ENCODE measurements at regions not wholly inside any gene's neighbourhood (a gene's known extent, or its start where the extent isn't known, plus 50 kb on each side); places are given as distances from the start of the nearest gene placed in this dataset.
A peak's percentile ranks its signal among the peaks of the same experiment; 100 is the strongest.

DNA sequence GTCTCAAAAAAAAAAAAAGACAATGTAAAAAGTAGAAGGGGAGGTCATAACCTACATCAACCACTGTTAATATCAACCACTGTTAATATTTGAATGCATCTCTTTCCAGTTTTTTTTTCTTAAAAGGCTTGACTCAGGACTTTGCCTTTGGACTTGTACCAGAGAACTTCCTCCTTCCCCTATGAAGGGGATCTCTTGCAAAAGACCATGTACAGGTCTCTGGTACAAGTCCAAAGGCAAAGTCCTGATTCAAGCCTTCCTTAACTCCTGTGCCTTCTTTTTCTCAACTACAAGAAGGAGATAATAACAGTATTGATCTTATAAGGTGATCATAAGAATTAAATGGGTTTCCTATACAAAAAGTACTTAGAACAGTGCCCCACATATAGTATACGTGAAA, 563.5 kb downstream of the BUD13 start:
- Histone ChIP-seq H3K27ac (ENCODE audit: low read depth, low read length) (no peak overlapping the region), H3K9me3 (ENCODE audit: control insufficient read depth, insufficient read depth, low read length) (no peaks in the 10 kb centered on the region), H3K36me3 (ENCODE audit: control insufficient read depth, insufficient read depth, low read length) (no peaks in the 10 kb centered on the region), H3K27me3 (ENCODE audit: control insufficient read depth, insufficient read depth, low read length) (no peaks in the 10 kb centered on the region), H3K4me3 (ENCODE audit: low read depth, low read length) (no peak overlapping the region), H3K4me1 (ENCODE audit: control insufficient read depth, insufficient read depth, low read length) (no peaks in the 10 kb centered on the region), H3K9ac (ENCODE audit: low read depth, low read length) (no peak overlapping the region)

DNA sequence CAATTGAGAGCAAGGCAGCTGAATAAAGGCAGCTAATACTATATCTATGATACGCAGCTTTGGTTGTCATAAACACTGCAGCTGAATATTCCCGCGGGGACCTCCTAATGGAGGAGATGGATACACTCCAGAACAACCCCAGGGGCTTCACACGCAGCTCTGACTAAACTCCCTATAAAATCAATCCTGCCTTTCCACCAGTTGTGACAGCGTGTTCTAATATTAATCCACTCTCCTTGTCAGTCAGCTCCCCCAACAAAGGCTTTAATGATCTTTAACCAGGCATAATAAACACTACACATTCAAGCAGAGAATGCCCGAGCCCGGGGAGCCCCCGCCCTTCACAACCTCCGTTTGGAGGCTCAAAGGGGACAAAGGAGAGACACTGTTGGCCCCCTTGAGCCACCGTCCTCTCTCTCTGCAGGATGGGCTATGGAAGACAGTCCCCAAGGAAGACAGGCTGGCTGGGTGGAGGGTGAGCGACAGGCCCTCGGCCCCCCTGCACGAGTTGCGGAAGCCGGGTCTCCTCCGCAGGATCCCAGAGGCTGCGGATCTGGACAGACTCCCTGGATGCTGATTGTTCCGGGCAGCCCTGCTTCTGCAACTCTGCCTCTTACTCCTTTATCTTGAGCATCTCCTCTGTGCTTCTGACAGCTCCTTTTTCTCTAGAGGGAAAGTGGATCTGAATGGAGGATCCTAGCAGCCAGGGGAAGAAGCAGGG, 565.2 kb downstream of the BUD13 start:
- Histone ChIP-seq H3K9ac (ENCODE audit: low read depth, low read length) (no peak overlapping the region), H3K4me1 (ENCODE audit: control insufficient read depth, insufficient read depth, low read length) (no peaks in the 10 kb centered on the region), H3K4me3 (ENCODE audit: low read depth, low read length) (no peak overlapping the region), H3K27ac (ENCODE audit: low read depth, low read length) (no peak overlapping the region), H3K36me3 (ENCODE audit: control insufficient read depth, insufficient read depth, low read length) (no peaks in the 10 kb centered on the region), H3K27me3 (ENCODE audit: control insufficient read depth, insufficient read depth, low read length) (no peaks in the 10 kb centered on the region), H3K9me3 (ENCODE audit: control insufficient read depth, insufficient read depth, low read length) (no peaks in the 10 kb centered on the region)

DNA sequence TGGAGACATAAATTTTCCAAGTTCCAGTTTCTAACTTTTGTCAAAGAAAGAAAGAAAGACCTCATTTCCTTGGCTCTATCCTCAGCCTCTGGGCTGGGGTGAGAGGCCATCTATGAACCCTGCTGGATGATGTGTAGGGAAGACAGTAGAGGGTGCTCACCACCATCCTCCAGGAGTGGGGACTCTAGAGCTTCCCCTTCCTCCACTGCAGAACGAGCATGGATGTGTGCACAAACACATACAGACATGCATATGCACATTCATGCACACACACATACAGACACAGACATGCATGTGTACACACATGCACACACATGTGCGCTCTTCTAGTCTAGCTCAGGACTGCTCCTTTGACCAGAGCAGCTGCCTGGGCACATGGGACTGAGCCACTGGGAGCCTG, 565.8 kb downstream of the BUD13 start:
- Histone ChIP-seq H3K36me3 (ENCODE audit: control insufficient read depth, insufficient read depth, low read length) (no peaks in the 10 kb centered on the region), H3K4me3 (ENCODE audit: low read depth, low read length) (no peak overlapping the region), H3K9me3 (ENCODE audit: control insufficient read depth, insufficient read depth, low read length) (no peaks in the 10 kb centered on the region), H3K9ac (ENCODE audit: low read depth, low read length) (no peak overlapping the region), H3K4me1 (ENCODE audit: control insufficient read depth, insufficient read depth, low read length) (no peaks in the 10 kb centered on the region), H3K27me3 (ENCODE audit: control insufficient read depth, insufficient read depth, low read length) (no peaks in the 10 kb centered on the region), H3K27ac (ENCODE audit: low read depth, low read length) (no peak overlapping the region)

DNA sequence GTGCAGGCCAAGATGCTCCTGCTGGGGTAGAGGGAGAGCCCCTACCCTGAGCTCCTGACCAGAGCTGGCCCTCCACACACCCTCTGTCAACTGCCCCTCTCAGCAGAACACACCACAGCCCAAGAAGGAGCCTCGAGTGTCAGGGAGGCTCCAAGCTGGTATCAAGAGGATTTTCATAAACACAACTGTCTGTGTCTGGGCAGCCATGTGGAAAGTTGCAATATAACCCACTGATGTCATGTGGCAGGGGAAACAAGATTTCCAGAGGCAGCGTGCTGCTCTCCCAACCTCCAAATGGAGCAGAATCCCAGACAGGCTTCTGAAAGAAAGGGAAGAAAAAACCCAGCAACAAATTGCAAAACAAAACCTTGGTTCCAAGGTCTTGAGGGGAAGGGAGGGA, 569.9 kb downstream of the BUD13 start:
- no peak overlapping the region for H3K9ac ChIP-seq (ENCODE audit: low read depth, low read length)
- H3K4me1 ChIP-seq (ENCODE audit: control insufficient read depth, insufficient read depth, low read length): no peaks in the 10 kb centered on the region
- H3K27me3 ChIP-seq (ENCODE audit: control insufficient read depth, insufficient read depth, low read length): no peaks in the 10 kb centered on the region
- no peak overlapping the region for H3K4me3 ChIP-seq (ENCODE audit: low read depth, low read length)
- H3K9me3 ChIP-seq (ENCODE audit: control insufficient read depth, insufficient read depth, low read length): no peaks in the 10 kb centered on the region
- H3K36me3 ChIP-seq (ENCODE audit: control insufficient read depth, insufficient read depth, low read length): no peaks in the 10 kb centered on the region
- no peak overlapping the region for H3K27ac ChIP-seq (ENCODE audit: low read depth, low read length)

DNA sequence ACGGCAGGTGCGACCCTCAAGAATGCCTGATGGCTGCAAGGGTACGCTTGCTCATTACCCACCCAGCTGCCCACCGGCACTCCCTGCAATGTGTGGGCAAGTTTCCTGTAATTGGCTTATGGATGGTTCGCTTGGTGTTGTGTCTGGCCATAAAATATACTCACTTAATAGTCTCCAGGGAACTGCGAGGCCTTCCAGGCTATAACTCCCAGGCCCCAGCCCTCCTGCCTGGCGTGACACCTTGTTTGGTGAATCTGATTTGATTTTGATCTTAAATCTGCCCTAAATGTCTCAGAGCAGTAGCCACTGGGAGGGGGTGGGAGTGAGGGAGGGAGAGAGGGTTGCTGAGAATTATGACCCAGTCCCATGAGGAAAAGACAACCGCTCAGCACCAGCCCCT, 572.2 kb downstream of the BUD13 start:
- H3K27ac ChIP-seq (ENCODE audit: low read depth, low read length): no peak overlapping the region
- H3K4me3 ChIP-seq (ENCODE audit: low read depth, low read length): no peak overlapping the region
- H3K4me1 ChIP-seq (ENCODE audit: control insufficient read depth, insufficient read depth, low read length): no peaks in the 10 kb centered on the region
- no peak overlapping the region for H3K9ac ChIP-seq (ENCODE audit: low read depth, low read length)
- H3K9me3 ChIP-seq (ENCODE audit: control insufficient read depth, insufficient read depth, low read length): no peaks in the 10 kb centered on the region
- no peaks in the 10 kb centered on the region for H3K36me3 ChIP-seq (ENCODE audit: control insufficient read depth, insufficient read depth, low read length)
- H3K27me3 ChIP-seq (ENCODE audit: control insufficient read depth, insufficient read depth, low read length): no peaks in the 10 kb centered on the region

DNA sequence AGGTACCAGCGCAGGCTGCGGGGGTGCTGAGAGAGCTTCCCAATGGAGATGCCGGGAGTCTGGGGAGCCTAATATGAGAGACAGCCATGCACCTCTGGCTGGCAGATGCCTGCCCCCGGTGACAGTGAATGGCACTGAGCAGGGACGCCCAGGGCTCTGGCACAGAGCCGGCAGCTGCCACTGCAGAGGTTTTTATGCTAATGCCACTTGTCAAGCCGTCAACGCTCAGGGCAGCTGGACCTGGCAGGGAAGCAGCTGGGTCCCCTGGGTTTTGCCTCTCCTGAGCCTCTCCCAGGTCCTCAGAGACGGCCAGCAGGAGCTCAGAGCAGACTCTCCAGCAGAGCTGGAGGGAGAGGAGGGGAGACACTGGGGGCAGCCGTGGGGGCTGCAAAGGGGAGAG, 573.6 kb downstream of the BUD13 start:
- no peaks in the 10 kb centered on the region for H3K36me3 ChIP-seq (ENCODE audit: control insufficient read depth, insufficient read depth, low read length)
- H3K9me3 ChIP-seq (ENCODE audit: control insufficient read depth, insufficient read depth, low read length): no peaks in the 10 kb centered on the region
- no peak overlapping the region for H3K27ac ChIP-seq (ENCODE audit: low read depth, low read length)
- peaks cover 4% of the 10 kb centered on the region; the same call in 1 of the 2 replicates for H3K27me3 ChIP-seq (ENCODE audit: control insufficient read depth, insufficient read depth, low read length)
- H3K4me3 ChIP-seq (ENCODE audit: low read depth, low read length): no peak overlapping the region
- 0 out of 2 replicates have a peak, but pooled peaks cover 6% of the 10 kb centered on the region for H3K4me1 ChIP-seq (ENCODE audit: control insufficient read depth, insufficient read depth, low read length)
- no peak overlapping the region for H3K9ac ChIP-seq (ENCODE audit: low read depth, low read length)

DNA sequence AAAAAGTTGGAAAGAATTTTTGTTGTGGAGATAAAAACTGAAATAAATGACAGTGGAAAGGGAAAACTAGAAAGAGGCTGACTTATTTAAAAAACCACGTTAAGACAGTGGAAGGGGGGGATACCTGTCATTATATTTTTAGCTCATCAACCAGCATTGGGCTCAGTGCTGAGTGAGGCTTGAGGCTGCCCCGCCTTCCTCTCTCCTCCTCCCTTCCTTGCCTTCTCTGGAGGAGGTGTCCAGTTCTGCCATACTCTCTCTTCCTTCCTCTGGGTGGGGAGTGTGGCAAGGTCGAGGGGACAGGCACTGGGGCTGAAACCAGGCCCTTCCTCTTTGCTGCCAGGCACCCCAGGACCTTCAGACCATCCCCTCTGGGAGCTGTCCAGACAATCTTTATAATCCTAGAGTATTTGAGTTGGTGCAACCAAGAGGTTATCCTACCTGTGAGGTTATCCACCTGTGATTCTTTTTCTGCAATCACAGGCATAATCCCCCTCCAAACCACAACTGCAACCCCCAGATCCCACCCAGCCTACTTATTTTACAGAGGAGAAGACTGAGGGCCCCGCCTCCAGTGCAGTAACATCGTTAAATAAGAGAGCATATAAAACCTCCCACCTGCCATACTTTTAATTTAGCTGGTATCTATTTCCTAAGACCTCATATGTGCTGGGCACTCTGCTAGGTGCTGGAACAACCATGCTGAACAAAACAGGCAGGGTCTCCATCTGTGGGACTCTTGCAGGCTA, 578.5 kb downstream of the BUD13 start:
- H3K9me3 ChIP-seq (ENCODE audit: control insufficient read depth, insufficient read depth, low read length): no peaks in the 10 kb centered on the region
- H3K9ac ChIP-seq (ENCODE audit: low read depth, low read length): no peak overlapping the region
- H3K27me3 ChIP-seq (ENCODE audit: control insufficient read depth, insufficient read depth, low read length): peaks cover 18% of the 10 kb centered on the region
- no peaks in the 10 kb centered on the region for H3K36me3 ChIP-seq (ENCODE audit: control insufficient read depth, insufficient read depth, low read length)
- peak overlapping the region; percentile 26 for H3K27ac ChIP-seq (ENCODE audit: low read depth, low read length)
- peak overlapping the region; percentile 76 for H3K4me3 ChIP-seq (ENCODE audit: low read depth, low read length)
- H3K4me1 ChIP-seq (ENCODE audit: control insufficient read depth, insufficient read depth, low read length): peaks cover 26% of the 10 kb centered on the region

DNA sequence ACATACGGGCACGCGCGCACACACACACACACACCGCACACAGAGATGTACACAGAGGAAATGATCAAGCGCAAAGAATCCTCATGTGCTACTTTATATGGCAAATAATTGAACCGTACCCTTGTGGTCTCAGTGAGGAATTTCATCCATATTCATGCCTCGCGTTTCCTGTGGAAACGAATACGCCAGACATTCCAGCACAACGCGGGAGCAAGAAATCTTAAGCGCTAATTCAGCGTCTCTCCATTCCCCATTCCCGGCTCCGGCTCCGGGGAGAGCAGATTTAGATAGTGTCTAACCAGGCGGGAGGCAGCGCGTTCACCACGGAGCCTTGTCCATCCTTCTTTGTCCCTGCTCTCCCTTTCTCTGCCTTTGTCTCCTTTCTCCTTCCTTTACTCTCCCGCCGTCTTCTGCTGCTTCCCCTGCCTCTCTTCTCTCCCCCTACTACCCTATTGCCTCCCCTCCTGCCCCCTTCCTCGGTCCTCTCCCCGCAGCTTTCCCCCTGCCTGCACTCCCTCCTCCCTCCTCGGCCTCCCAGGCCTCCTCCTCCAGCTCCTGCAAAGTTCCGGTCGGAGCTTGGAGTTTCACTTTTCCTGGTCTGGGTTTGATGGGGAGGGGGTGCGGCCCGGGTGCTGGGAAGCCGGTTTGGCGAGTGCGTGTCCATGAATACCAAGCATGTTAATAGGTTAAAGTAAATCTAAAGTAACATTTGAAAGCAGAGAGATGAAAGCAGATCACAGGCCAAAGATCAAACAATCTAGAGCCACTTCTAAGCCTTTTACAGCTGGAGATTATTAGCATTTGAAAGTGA, 579.3 kb downstream of the BUD13 start:
- peaks cover 18% of the 10 kb centered on the region for H3K27me3 ChIP-seq (ENCODE audit: control insufficient read depth, insufficient read depth, low read length)
- peak overlapping the region; percentile 78 for H3K9ac ChIP-seq (ENCODE audit: low read depth, low read length)
- H3K4me3 ChIP-seq (ENCODE audit: low read depth, low read length): peak overlapping the region; percentile 76
- H3K9me3 ChIP-seq (ENCODE audit: control insufficient read depth, insufficient read depth, low read length): no peaks in the 10 kb centered on the region
- no peaks in the 10 kb centered on the region for H3K36me3 ChIP-seq (ENCODE audit: control insufficient read depth, insufficient read depth, low read length)
- peaks cover 28% of the 10 kb centered on the region for H3K4me1 ChIP-seq (ENCODE audit: control insufficient read depth, insufficient read depth, low read length)
- H3K27ac ChIP-seq (ENCODE audit: low read depth, low read length): peak overlapping the region; percentile 76

DNA sequence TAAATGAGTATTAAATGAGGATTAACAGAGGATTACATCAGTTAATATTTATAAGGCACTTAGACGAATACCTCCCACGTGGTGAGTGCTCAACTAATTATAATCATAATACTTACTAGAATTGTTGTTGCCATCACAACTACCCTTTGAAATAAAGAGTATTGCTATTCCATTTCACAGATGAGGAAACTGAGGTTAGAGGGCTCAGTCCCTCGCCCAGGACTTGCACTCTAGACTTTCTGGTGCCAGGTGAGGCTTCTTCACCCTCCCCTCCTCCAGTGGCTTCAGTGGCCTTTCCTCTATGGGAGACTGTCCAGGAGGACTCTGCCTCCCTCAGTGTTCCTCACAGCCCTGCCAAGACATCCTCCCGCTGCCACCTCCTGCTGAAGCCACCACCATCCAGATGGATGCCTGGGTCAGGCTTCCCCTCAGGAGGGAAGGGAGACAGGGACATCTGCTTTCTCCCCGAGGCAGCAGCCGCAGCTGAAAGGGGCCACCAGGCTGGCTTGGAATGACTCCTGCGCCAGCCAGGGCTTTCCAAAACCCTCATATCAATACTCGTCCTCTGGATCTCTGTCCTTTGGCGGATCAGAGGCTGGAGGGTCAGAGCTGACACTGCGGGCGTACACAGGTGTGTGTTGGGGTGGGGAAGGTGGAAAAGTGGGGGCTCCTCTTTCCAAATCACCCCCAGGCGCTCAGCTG, 580.1 kb downstream of the BUD13 start:
- Histone ChIP-seq H3K9ac (ENCODE audit: low read depth, low read length) (no peak overlapping the region), H3K9me3 (ENCODE audit: control insufficient read depth, insufficient read depth, low read length) (no peaks in the 10 kb centered on the region), H3K4me1 (ENCODE audit: control insufficient read depth, insufficient read depth, low read length) (peaks cover 28% of the 10 kb centered on the region), H3K27ac (ENCODE audit: low read depth, low read length) (peak overlapping the region; percentile 76), H3K4me3 (ENCODE audit: low read depth, low read length) (peak overlapping the region; percentile 76), H3K27me3 (ENCODE audit: control insufficient read depth, insufficient read depth, low read length) (peaks cover 18% of the 10 kb centered on the region), H3K36me3 (ENCODE audit: control insufficient read depth, insufficient read depth, low read length) (no peaks in the 10 kb centered on the region)

DNA sequence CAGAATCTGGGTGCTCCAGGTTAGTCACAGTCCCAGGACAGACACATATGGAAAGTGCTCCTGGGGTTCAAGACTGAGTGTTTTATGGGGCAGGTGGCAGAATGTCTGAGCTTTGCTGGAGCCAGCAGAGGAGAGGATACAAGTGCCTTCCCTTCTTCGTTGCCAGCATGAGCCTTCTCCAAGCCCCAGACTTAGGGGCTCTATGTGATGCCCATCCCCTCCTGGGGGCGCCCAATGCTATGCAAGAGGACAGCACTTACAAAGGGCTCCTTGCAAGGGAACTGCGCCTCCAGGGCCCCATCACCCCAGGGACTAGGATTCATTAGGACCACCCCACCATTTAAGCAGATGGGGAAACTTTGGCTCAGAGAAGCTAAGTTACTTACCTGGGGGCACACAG, 581.9 kb downstream of the BUD13 start:
- no peak overlapping the region for H3K27ac ChIP-seq (ENCODE audit: low read depth, low read length)
- H3K9ac ChIP-seq (ENCODE audit: low read depth, low read length): no peak overlapping the region
- H3K4me3 ChIP-seq (ENCODE audit: low read depth, low read length): no peak overlapping the region
- no peaks in the 10 kb centered on the region for H3K9me3 ChIP-seq (ENCODE audit: control insufficient read depth, insufficient read depth, low read length)
- H3K36me3 ChIP-seq (ENCODE audit: control insufficient read depth, insufficient read depth, low read length): no peaks in the 10 kb centered on the region
- peaks cover 18% of the 10 kb centered on the region for H3K27me3 ChIP-seq (ENCODE audit: control insufficient read depth, insufficient read depth, low read length)
- H3K4me1 ChIP-seq (ENCODE audit: control insufficient read depth, insufficient read depth, low read length): peaks cover 28% of the 10 kb centered on the region
